Left ventricle myocardium inferior (tissue), 1 donor: ENCODE measurements at regions not wholly inside any gene's neighbourhood (a gene's known extent, or its start where the extent isn't known, plus 50 kb on each side); places are given as distances from the start of the nearest gene placed in this dataset.

Experiments used
- DNase-seq: peaks from one replicate; pipeline ENCODE4 v3.0.0-alpha.2; 2020
- H3K27ac ChIP-seq: fragments of 200-600 bp; replicated peaks from 2 replicates; pipeline ENCODE4 v1.8.0; 2021
- H3K27me3 ChIP-seq: fragments of 200-600 bp; 2 replicates; pipeline ENCODE4 v1.8.0; 2021; ENCODE audit warnings: low read depth
- H3K36me3 ChIP-seq: fragments of 200-600 bp; 2 replicates; pipeline ENCODE4 v1.8.0; 2021
- H3K4me1 ChIP-seq: fragments of 200-600 bp; 2 replicates; pipeline ENCODE4 v1.8.0; 2021
- H3K4me3 ChIP-seq: fragments of 200-600 bp; 2 replicates; pipeline ENCODE4 v1.8.0; 2021; ENCODE audit warnings: mild to moderate bottlenecking, moderate library complexity
- H3K9me3 ChIP-seq: fragments of 200-600 bp; replicated peaks from 2 replicates; pipeline ENCODE4 v1.8.0; 2021
- CTCF ChIP-seq: fragments of 200-600 bp; IDR thresholded peaks from 2 replicates; pipeline ENCODE4 v1.8.0; 2021; ENCODE audit warnings: antibody characterized with exemption, mild to moderate bottlenecking, borderline replicate concordance
- intact Hi-C: fragments of 100-400 bp; cut with micrococcal nuclease; formaldehyde crosslinking; loops from one replicate; pipeline ENCODE4 v1.11.0; 2022
- donor health status: DM: no; HTN: yes; CAD: no; lungs with severe emphysema.

- H3K27ac ChIP-seq = peak overlapping the region; percentile 89
- no peaks in the 10 kb centered on the region for H3K27me3 ChIP-seq
- intact Hi-C loops = no loop called here
- peaks cover 60% of the 10 kb centered on the region for H3K4me1 ChIP-seq
- no peak for DNase-seq
- H3K4me3 ChIP-seq = no peak overlapping the region
- no peaks in the 10 kb centered on the region for H3K36me3 ChIP-seq
- H3K9me3 ChIP-seq = no peaks in the 10 kb centered on the region
- no peak for TF ChIP-seq CTCF
Measured at GRCh38 chr1:59137968-59138367, 158.9 kb upstream of the FGGY start.

GRCh38 chr1:59138402-59138801 lies 158.5 kb upstream of the FGGY start:
- DNase-seq = no peak
- Histone ChIP-seq H3K36me3 (no peaks in the 10 kb centered on the region), H3K27me3 (no peaks in the 10 kb centered on the region), H3K27ac (peak overlapping the region; percentile 89), H3K4me3 (no peak overlapping the region), H3K9me3 (no peaks in the 10 kb centered on the region), H3K4me1 (peaks cover 64% of the 10 kb centered on the region)
- intact Hi-C loops = no loop called here
- no peak for TF ChIP-seq CTCF

GRCh38 chr1:59139396-59139795 lies 157.5 kb upstream of the FGGY start:
- Histone ChIP-seq H3K36me3 (no peaks in the 10 kb centered on the region), H3K4me3 (no peak overlapping the region), H3K27me3 (no peaks in the 10 kb centered on the region), H3K4me1 (peaks cover 74% of the 10 kb centered on the region), H3K9me3 (no peaks in the 10 kb centered on the region), H3K27ac (peak overlapping the region; percentile 89)
- intact Hi-C loops = no loop called here
- DNase-seq = peak; percentile 41
- no peak for TF ChIP-seq CTCF

- peak; percentile 61 for DNase-seq
- H3K4me3 ChIP-seq = no peak overlapping the region
- intact Hi-C loops = loop anchor here (10.0 kb wide), 1 partner anchor 357 kb away; the partner anchor contains the start of gene JUN
- TF ChIP-seq CTCF = no peak
- no peaks in the 10 kb centered on the region for H3K27me3 ChIP-seq
- no peaks in the 10 kb centered on the region for H3K36me3 ChIP-seq
- no peaks in the 10 kb centered on the region for H3K9me3 ChIP-seq
- peaks cover 81% of the 10 kb centered on the region for H3K4me1 ChIP-seq
- H3K27ac ChIP-seq = peak overlapping the region; percentile 89
Measured at GRCh38 chr1:59141267-59141863, 155.5 kb upstream of the FGGY start.

GRCh38 chr1:59142311-59143132 lies 154.4 kb upstream of the FGGY start:
- TF ChIP-seq CTCF = no peak
- H3K4me3 ChIP-seq = no peak overlapping the region
- no peaks in the 10 kb centered on the region for H3K36me3 ChIP-seq
- no peak for DNase-seq
- intact Hi-C loops = loop anchor here (10.0 kb wide), 1 partner anchor 358 kb away; the partner anchor contains the start of gene JUN
- H3K27me3 ChIP-seq = no peaks in the 10 kb centered on the region
- no peaks in the 10 kb centered on the region for H3K9me3 ChIP-seq
- H3K4me1 ChIP-seq = peaks cover 86% of the 10 kb centered on the region
- peak overlapping the region; percentile 89 for H3K27ac ChIP-seq
